ENCODE measurements at regions not wholly inside any gene's neighbourhood (a gene's known extent, or its start where the extent isn't known, plus 50 kb on each side); places are given as distances from the start of the nearest gene placed in this dataset.
"Not testable (repeated sequence)": the region's sequence is repeated elsewhere in the genome, so short reads cannot be mapped to it uniquely, and the experiment has no call there.

DNA sequence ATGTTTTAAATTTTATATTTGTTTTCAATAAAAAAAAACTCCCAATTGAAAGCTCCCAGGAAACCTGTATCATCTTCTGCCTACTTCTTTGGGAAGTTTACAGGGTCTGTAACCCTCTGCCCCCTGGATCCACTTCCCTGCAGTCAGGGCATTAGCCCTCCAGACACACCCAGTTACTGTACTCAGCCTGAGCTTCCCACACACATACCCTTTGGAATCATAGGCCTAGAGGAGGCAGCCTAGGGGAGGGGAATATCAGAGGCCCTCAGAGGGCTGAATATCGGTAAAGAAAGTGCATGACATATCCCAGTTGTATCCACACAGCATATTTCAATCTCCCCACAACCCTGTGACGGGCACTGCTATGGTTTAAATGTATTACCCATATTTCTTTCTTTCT is 56.2 kb upstream of the TFPI start:
- H3K9ac ChIP-seq (ENCODE audit: low read depth, low read length); H3K4me3 ChIP-seq (ENCODE audit: low read depth, low read length); H3K36me3 ChIP-seq (ENCODE audit: control insufficient read depth, insufficient read depth, low read length); H3K4me1 ChIP-seq (ENCODE audit: control insufficient read depth, insufficient read depth, low read length); H3K9me3 ChIP-seq (ENCODE audit: control insufficient read depth, insufficient read depth, low read length): not testable (repeated sequence)
- peaks cover 16% of the 10 kb centered on the region for H3K27me3 ChIP-seq (ENCODE audit: control insufficient read depth, insufficient read depth, low read length)

DNA sequence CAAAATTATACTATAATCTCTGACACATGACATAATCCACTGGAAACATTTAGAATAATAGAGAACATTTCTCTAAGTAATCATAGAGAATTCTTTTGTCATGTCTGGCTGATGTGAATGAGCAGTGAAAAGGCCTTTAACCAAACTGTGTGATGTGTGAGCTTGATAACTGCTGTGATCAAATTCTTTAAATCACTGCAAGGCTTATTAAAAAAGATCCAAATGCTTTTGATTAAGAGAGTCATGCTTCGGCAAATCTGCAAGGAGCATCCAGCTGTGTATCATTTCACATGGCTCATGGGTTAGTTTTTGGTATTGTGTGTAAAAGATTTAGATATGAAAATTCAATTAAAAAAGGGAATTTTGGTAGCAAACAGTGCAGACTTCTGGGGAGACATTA is 58.6 kb upstream of the TFPI start:
- no peak overlapping the region for H3K9ac ChIP-seq (ENCODE audit: low read depth, low read length)
- H3K36me3 ChIP-seq (ENCODE audit: control insufficient read depth, insufficient read depth, low read length) = no peaks in the 10 kb centered on the region
- no peak overlapping the region for H3K4me3 ChIP-seq (ENCODE audit: low read depth, low read length)
- H3K27me3 ChIP-seq (ENCODE audit: control insufficient read depth, insufficient read depth, low read length) = peaks cover 13% of the 10 kb centered on the region
- peaks cover 9% of the 10 kb centered on the region for H3K4me1 ChIP-seq (ENCODE audit: control insufficient read depth, insufficient read depth, low read length)
- H3K9me3 ChIP-seq (ENCODE audit: control insufficient read depth, insufficient read depth, low read length) = no peaks in the 10 kb centered on the region

DNA sequence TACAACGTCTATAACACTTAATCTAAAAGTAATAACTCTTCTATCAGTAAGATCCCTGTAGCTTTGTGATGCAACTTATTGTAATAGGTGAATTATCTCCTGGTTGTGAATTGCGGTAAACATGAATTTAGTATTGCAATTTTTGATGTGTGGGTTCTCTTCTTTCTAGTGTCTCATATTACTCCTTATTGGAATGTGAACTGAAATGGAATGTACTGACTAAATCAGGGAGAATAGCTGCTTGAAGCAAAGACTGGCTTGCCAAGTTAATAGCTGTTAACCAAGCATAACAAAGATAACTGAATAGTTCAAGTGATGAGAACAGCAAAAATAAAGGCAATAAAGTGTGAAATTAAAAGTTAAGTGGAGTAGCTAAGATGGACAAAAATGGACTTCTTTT is 60.5 kb upstream of the TFPI start:
- Histone ChIP-seq H3K9me3 (ENCODE audit: control insufficient read depth, insufficient read depth, low read length) (no peaks in the 10 kb centered on the region), H3K9ac (ENCODE audit: low read depth, low read length) (no peak overlapping the region), H3K27me3 (ENCODE audit: control insufficient read depth, insufficient read depth, low read length) (peaks cover 10% of the 10 kb centered on the region), H3K4me3 (ENCODE audit: low read depth, low read length) (no peak overlapping the region), H3K36me3 (ENCODE audit: control insufficient read depth, insufficient read depth, low read length) (no peaks in the 10 kb centered on the region), H3K4me1 (ENCODE audit: control insufficient read depth, insufficient read depth, low read length) (peaks cover 26% of the 10 kb centered on the region)

DNA sequence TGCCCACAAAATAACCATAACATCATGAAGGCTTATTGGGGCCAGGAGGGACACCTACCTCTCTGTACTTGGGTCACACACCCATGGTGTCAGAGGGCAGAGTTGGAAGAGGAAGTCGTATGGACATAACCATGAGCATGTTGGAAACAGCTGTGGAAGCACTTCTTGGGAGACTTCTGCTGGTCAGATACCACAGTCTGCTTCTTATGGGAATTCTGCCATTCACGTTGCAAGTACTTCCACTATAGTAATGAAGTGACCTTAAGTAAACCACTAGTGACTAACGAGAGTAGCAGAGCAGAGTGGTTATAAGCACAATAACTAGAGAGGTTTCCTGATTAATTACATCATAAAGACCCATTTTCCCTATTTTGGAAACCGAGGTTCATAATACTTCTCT is 61.1 kb upstream of the TFPI start:
- H3K4me1 ChIP-seq (ENCODE audit: control insufficient read depth, insufficient read depth, low read length) = peaks cover 28% of the 10 kb centered on the region
- no peak overlapping the region for H3K4me3 ChIP-seq (ENCODE audit: low read depth, low read length)
- H3K9me3 ChIP-seq (ENCODE audit: control insufficient read depth, insufficient read depth, low read length) = no peaks in the 10 kb centered on the region
- peaks cover 5% of the 10 kb centered on the region for H3K27me3 ChIP-seq (ENCODE audit: control insufficient read depth, insufficient read depth, low read length)
- H3K9ac ChIP-seq (ENCODE audit: low read depth, low read length) = no peak overlapping the region
- H3K36me3 ChIP-seq (ENCODE audit: control insufficient read depth, insufficient read depth, low read length) = no peaks in the 10 kb centered on the region

DNA sequence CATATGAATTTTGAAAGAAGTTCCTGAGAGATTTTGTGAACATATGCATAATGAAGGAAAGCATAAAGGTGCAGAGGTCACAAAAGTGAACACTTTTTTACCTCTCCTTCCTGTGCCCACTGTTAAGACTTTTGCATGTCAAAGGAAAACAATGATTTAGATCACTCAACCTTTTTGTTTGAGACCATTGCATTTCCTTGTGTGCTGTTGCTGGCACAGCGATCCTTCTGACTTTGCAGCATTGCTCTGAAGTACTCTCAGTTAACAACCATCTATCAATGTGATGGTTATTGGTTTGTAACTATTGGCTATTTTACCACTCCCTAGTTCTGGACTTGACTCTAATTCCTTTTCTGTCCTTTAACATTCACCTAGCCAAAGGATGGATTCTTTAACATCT is 61.7 kb upstream of the TFPI start:
- peaks cover 5% of the 10 kb centered on the region for H3K27me3 ChIP-seq (ENCODE audit: control insufficient read depth, insufficient read depth, low read length)
- H3K36me3 ChIP-seq (ENCODE audit: control insufficient read depth, insufficient read depth, low read length) = no peaks in the 10 kb centered on the region
- H3K9me3 ChIP-seq (ENCODE audit: control insufficient read depth, insufficient read depth, low read length) = no peaks in the 10 kb centered on the region
- H3K9ac ChIP-seq (ENCODE audit: low read depth, low read length) = no peak overlapping the region
- peaks cover 28% of the 10 kb centered on the region for H3K4me1 ChIP-seq (ENCODE audit: control insufficient read depth, insufficient read depth, low read length)
- no peak overlapping the region for H3K4me3 ChIP-seq (ENCODE audit: low read depth, low read length)

DNA sequence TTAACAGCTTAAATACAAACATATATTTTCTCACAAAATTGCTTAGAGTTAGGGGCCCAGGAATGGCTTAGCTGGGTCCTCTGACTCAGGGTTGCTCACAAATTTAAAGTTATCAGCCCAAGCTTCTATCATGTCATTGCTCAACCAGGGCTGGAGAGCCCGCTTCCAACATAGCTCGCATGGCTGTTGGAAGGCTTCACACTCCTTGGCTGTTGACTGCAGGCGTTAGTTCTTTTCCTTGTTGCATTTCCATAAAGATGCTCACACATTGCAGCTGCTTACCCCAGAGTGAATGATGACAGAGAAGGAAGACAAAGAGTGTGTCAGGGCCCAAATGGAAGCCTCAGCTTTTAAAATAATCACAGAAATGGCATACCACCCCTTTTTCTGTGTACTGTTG is 62.9 kb upstream of the TFPI start:
- H3K9me3 ChIP-seq (ENCODE audit: control insufficient read depth, insufficient read depth, low read length) = no peaks in the 10 kb centered on the region
- H3K4me3 ChIP-seq (ENCODE audit: low read depth, low read length) = no peak overlapping the region
- peaks cover 4% of the 10 kb centered on the region for H3K27me3 ChIP-seq (ENCODE audit: control insufficient read depth, insufficient read depth, low read length)
- peaks cover 35% of the 10 kb centered on the region for H3K4me1 ChIP-seq (ENCODE audit: control insufficient read depth, insufficient read depth, low read length)
- no peaks in the 10 kb centered on the region for H3K36me3 ChIP-seq (ENCODE audit: control insufficient read depth, insufficient read depth, low read length)
- no peak overlapping the region for H3K9ac ChIP-seq (ENCODE audit: low read depth, low read length)

DNA sequence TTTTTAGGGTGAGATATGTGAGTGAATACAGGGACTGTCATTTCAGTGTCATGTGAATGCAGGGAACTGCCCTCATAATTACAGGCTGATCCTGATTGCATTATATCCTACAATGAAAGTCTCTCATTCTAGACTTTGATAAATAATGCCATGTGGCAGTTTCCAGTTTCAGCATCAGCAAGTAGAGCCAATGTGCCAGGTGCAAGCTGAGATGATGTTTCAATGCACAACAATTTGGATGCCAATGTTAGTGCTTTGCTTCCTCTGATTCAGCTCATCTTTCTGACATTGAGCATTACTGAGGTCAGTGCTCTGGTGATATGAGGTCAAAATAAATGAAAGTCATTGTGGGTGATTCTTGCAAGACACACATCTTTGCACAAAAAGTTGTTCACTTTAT is 63.7 kb upstream of the TFPI start:
- Histone ChIP-seq H3K27me3 (ENCODE audit: control insufficient read depth, insufficient read depth, low read length) (no peaks in the 10 kb centered on the region), H3K9me3 (ENCODE audit: control insufficient read depth, insufficient read depth, low read length) (no peaks in the 10 kb centered on the region), H3K4me1 (ENCODE audit: control insufficient read depth, insufficient read depth, low read length) (peaks cover 35% of the 10 kb centered on the region), H3K36me3 (ENCODE audit: control insufficient read depth, insufficient read depth, low read length) (no peaks in the 10 kb centered on the region), H3K4me3 (ENCODE audit: low read depth, low read length) (no peak overlapping the region), H3K9ac (ENCODE audit: low read depth, low read length) (no peak overlapping the region)

DNA sequence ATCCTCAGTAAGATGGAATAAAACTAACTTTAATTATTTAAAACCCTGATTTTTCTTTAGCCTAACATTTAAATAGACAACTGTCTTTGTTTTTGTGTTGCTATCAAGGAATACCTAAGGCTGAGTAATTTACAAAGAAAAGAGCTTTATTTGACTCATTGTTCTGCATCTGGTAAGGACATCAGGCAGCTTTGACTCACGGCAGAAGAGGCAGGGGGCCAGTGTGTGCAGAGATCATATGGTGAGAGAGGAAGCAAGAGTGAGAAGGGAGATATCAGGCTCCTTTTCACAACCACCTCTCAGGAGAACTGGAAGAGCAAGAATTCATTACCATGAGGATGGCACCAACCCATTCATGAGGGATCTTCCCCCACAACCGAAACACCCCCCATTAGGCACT is 64.6 kb upstream of the TFPI start:
- no peaks in the 10 kb centered on the region for H3K36me3 ChIP-seq (ENCODE audit: control insufficient read depth, insufficient read depth, low read length)
- H3K9me3 ChIP-seq (ENCODE audit: control insufficient read depth, insufficient read depth, low read length) = no peaks in the 10 kb centered on the region
- no peak overlapping the region for H3K4me3 ChIP-seq (ENCODE audit: low read depth, low read length)
- H3K9ac ChIP-seq (ENCODE audit: low read depth, low read length) = no peak overlapping the region
- peaks cover 35% of the 10 kb centered on the region for H3K4me1 ChIP-seq (ENCODE audit: control insufficient read depth, insufficient read depth, low read length)
- no peaks in the 10 kb centered on the region for H3K27me3 ChIP-seq (ENCODE audit: control insufficient read depth, insufficient read depth, low read length)

DNA sequence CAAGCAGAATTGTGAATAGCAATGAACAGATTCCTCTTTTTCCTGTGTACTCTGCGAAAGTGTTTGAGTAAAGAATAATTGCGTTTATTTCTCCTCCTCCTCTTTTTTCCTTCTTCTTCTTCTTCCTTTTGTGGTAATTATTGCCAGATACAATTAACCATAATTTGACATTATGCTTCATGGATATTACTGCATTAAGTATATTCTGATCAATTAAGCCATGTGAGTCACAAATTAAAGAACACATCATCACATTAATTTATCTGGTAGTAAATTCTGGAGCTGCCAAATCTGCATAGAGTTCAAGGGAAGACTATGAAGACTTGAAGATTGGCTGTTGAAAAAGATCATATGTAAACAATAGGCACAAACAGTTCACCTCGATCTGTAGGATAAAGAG is 72.9 kb upstream of the TFPI start:
- no peak overlapping the region for H3K9ac ChIP-seq (ENCODE audit: low read depth, low read length)
- H3K9me3 ChIP-seq (ENCODE audit: control insufficient read depth, insufficient read depth, low read length) = no peaks in the 10 kb centered on the region
- no peak overlapping the region for H3K4me3 ChIP-seq (ENCODE audit: low read depth, low read length)
- H3K27me3 ChIP-seq (ENCODE audit: control insufficient read depth, insufficient read depth, low read length) = no peaks in the 10 kb centered on the region
- H3K4me1 ChIP-seq (ENCODE audit: control insufficient read depth, insufficient read depth, low read length) = peaks cover 8% of the 10 kb centered on the region
- H3K36me3 ChIP-seq (ENCODE audit: control insufficient read depth, insufficient read depth, low read length) = no peaks in the 10 kb centered on the region

DNA sequence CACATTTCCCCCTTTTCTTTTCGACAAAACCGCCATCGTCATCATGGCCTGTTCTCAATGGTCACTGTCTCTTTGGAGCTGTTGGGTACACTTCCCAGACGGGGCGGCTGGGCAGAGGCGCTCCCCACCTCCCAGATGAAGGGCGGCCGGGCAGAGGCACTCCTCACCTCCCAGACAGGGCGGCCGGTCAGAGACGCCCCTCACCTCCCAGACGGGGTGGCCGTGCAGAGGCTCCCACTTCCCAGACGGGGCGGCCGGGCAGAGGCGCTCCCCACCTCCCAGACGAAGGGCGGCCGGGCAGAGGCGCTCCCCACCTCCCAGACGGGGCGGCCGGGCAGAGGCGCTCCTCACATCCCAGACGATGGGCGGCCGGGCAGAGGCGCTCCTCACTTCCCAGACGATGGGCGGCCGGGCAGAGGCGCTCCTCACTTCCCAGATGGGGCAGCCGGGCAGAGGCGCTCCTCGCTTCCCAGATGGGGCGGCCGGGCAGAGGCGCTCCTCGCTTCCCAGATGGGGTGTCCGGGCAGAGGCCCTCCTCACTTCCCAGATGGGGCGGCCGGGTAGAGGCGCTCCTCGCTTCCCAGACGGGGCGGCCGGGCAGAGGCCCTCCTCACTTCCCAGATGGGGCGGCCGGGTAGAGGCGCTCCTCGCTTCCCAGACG is 82.6 kb upstream of the TFPI start:
- H3K4me3 ChIP-seq (ENCODE audit: low read depth, low read length); H3K27me3 ChIP-seq (ENCODE audit: control insufficient read depth, insufficient read depth, low read length); H3K36me3 ChIP-seq (ENCODE audit: control insufficient read depth, insufficient read depth, low read length); H3K9ac ChIP-seq (ENCODE audit: low read depth, low read length); H3K4me1 ChIP-seq (ENCODE audit: control insufficient read depth, insufficient read depth, low read length); H3K9me3 ChIP-seq (ENCODE audit: control insufficient read depth, insufficient read depth, low read length): not testable (repeated sequence)

DNA sequence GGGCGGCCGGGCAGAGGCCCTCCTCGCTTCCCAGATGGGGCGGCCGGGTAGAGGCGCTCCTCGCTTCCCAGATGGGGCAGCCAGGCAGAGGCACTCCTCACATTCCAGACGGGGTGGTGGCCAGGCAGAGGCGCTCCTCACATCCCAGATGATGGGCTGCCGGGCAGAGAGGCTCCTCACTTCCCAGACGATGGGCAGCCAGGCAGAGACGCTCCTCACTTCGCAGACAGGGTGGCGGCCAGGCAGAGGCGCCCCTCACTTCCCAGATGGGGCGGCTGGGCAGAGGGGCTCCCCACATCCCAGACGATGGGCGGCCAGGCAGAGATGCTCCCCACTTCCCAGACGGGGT is 83.1 kb upstream of the TFPI start:
- not testable (repeated sequence) for H3K36me3 ChIP-seq (ENCODE audit: control insufficient read depth, insufficient read depth, low read length); H3K4me3 ChIP-seq (ENCODE audit: low read depth, low read length); H3K4me1 ChIP-seq (ENCODE audit: control insufficient read depth, insufficient read depth, low read length); H3K9ac ChIP-seq (ENCODE audit: low read depth, low read length); H3K9me3 ChIP-seq (ENCODE audit: control insufficient read depth, insufficient read depth, low read length); H3K27me3 ChIP-seq (ENCODE audit: control insufficient read depth, insufficient read depth, low read length)

DNA sequence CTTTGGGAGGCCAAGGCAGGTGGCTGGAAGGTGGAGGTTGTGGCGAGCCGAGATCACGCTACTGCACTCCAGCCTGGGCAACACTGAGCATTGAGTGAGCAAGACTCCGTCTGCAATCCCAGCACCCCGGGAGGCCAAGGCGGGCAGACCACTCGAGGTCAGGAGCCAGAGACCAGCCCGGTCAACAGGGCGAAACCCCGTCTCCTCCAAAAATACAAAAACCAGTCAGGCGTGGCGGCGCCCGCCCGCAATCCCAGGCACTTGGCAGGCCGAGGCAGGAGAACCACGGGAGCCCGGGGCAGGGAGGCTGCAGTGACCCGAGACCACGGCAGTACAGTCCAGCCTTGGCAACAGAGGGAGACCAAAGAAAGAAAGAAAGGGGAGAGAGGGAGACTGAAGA is 83.5 kb upstream of the TFPI start:
- H3K36me3 ChIP-seq (ENCODE audit: control insufficient read depth, insufficient read depth, low read length); H3K9ac ChIP-seq (ENCODE audit: low read depth, low read length); H3K4me1 ChIP-seq (ENCODE audit: control insufficient read depth, insufficient read depth, low read length); H3K4me3 ChIP-seq (ENCODE audit: low read depth, low read length); H3K27me3 ChIP-seq (ENCODE audit: control insufficient read depth, insufficient read depth, low read length); H3K9me3 ChIP-seq (ENCODE audit: control insufficient read depth, insufficient read depth, low read length): not testable (repeated sequence)

DNA sequence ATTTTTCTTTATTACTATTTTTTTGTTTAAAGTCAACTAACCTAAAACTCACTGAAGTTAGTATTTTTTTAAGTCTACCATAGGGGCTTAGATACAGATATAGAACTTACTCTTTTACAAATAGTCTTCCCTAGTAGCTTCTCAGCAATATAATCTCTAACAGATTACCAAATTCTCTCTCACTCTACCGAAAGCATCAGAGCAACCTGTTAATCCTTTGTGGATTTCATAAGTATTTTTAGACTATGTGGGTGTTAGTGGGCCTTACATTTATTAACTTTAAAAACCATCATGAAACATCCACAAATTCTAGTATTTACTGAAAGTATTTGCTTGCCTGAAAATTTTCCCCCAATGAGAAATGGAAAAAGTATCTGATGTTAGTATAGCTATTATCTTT is 84.6 kb upstream of the TFPI start:
- H3K27me3 ChIP-seq (ENCODE audit: control insufficient read depth, insufficient read depth, low read length) = no peaks in the 10 kb centered on the region
- no peaks in the 10 kb centered on the region for H3K9me3 ChIP-seq (ENCODE audit: control insufficient read depth, insufficient read depth, low read length)
- H3K36me3 ChIP-seq (ENCODE audit: control insufficient read depth, insufficient read depth, low read length) = no peaks in the 10 kb centered on the region
- no peak overlapping the region for H3K9ac ChIP-seq (ENCODE audit: low read depth, low read length)
- no peak overlapping the region for H3K4me3 ChIP-seq (ENCODE audit: low read depth, low read length)
- no peaks in the 10 kb centered on the region for H3K4me1 ChIP-seq (ENCODE audit: control insufficient read depth, insufficient read depth, low read length)
